HFF-Myc (cell line): ENCODE measurements at regions not wholly inside any gene's neighbourhood (a gene's known extent, or its start where the extent isn't known, plus 50 kb on each side); places are given as distances from the start of the nearest gene placed in this dataset.
A peak's percentile ranks its signal among the peaks of the same experiment; 100 is the strongest.
"Not testable (repeated sequence)": the region's sequence is repeated elsewhere in the genome, so short reads cannot be mapped to it uniquely, and the experiment has no call there.

Source experiments
- DNase-seq: peaks from one replicate; pipeline ENCODE4 v3.0.0-alpha.2; 2011; ENCODE audit warnings: low read depth; ENCODE audit errors: extremely low read depth
- H3K4me3 ChIP-seq: replicated peaks from 2 replicates; pipeline ENCODE4 v1.5.1; 2011; ENCODE audit warnings: low read depth, mild to moderate bottlenecking, control low read depth, low read length
- CTCF ChIP-seq: IDR thresholded peaks from 2 replicates; pipeline ENCODE4 v1.5.1; 2012; ENCODE audit warnings: mild to moderate bottlenecking, low read depth, low read length, control low read depth; ENCODE audit errors: missing control alignments

- no peak for TF ChIP-seq CTCF
- no peak overlapping the region for H3K4me3 ChIP-seq
- no peak for DNase-seq
Observed at GRCh38 chr22:27250418-27250817, 551.1 kb downstream of the MN1 start.

- H3K4me3 ChIP-seq: no peak overlapping the region
- DNase-seq: no peak
- TF ChIP-seq CTCF: no peak
Observed at GRCh38 chr22:27250886-27251285, 550.7 kb downstream of the MN1 start.

- TF ChIP-seq CTCF: no peak
- H3K4me3 ChIP-seq: no peak overlapping the region
- DNase-seq: no peak
Observed at GRCh38 chr22:27251563-27251962, 550.0 kb downstream of the MN1 start.

- peak; percentile 22 for DNase-seq
- TF ChIP-seq CTCF: no peak
Observed at GRCh38 chr22:27252282-27253049, 549.1 kb downstream of the MN1 start.

GRCh38 chr22:27253108-27253902 lies 548.3 kb downstream of the MN1 start:
- H3K4me3 ChIP-seq: no peak overlapping the region
- no peak for TF ChIP-seq CTCF
- DNase-seq: no peak

More at GRCh38 chr22:27252282-27253049, 549.1 kb downstream of the MN1 start:
- H3K4me3 ChIP-seq: no peak overlapping the region

GRCh38 chr22:27254063-27254462 lies 547.5 kb downstream of the MN1 start:
- DNase-seq, H3K4me3 ChIP-seq: not testable (repeated sequence)

- no peak for TF ChIP-seq CTCF
- no peak for DNase-seq
- no peak overlapping the region for H3K4me3 ChIP-seq
Observed at GRCh38 chr22:27255580-27255979, 546.0 kb downstream of the MN1 start.
